ENCODE measurements at regions not wholly inside any gene's neighbourhood (a gene's known extent, or its start where the extent isn't known, plus 50 kb on each side); places are given as distances from the start of the nearest gene placed in this dataset.

GRCh38 chr4:28373601-28374000 lies 1513.0 kb downstream of the STIM2 start:
- ATAC-seq (no peak), DNase-seq (no peak)
- Histone ChIP-seq H3K36me3 (no peaks in the 10 kb centered on the region), H3K9me3 (no peaks in the 10 kb centered on the region), H3K27ac (no peak overlapping the region), H3K4me1 (no peaks in the 10 kb centered on the region), H3K27me3 (no peaks in the 10 kb centered on the region), H3K4me3 (no peak overlapping the region)
- WGBS, 4 donors = 68 to 87% (median 75%) methylated on average over 1 of the region's 1 CpG
- intact Hi-C loops (cut with DNase I) = no loop called here
- TF ChIP-seq, protein P1, sequence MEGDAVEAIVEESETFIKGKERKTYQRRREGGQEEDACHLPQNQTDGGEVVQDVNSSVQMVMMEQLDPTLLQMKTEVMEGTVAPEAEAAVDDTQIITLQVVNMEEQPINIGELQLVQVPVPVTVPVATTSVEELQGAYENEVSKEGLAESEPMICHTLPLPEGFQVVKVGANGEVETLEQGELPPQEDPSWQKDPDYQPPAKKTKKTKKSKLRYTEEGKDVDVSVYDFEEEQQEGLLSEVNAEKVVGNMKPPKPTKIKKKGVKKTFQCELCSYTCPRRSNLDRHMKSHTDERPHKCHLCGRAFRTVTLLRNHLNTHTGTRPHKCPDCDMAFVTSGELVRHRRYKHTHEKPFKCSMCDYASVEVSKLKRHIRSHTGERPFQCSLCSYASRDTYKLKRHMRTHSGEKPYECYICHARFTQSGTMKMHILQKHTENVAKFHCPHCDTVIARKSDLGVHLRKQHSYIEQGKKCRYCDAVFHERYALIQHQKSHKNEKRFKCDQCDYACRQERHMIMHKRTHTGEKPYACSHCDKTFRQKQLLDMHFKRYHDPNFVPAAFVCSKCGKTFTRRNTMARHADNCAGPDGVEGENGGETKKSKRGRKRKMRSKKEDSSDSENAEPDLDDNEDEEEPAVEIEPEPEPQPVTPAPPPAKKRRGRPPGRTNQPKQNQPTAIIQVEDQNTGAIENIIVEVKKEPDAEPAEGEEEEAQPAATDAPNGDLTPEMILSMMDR (IDR thresholded peaks at IDR 0.05) = no peak
- TF ChIP-seq POLR2A (IDR thresholded peaks at IDR 0.05) = no peak

- H3K9me3 ChIP-seq = peaks cover 0 to 10% (median 0%) of the 10 kb centered on the region in 12 donors
- no peaks in the 10 kb centered on the region for H3K4me1 ChIP-seq
- DNase-seq (no peak), ATAC-seq (no peak)
- intact Hi-C loops (cut with DNase I) = no loop called here
- no peaks in the 10 kb centered on the region for H3K27me3 ChIP-seq
- WGBS, 4 donors = 72 to 77% (median 76%) methylated on average over 6 of the region's 6 CpGs
- H3K36me3 ChIP-seq = no peaks in the 10 kb centered on the region
- no peak for TF ChIP-seq POLR2A (IDR thresholded peaks at IDR 0.05)
- TF ChIP-seq, protein P1 (IDR thresholded peaks at IDR 0.05) = no peak
- no peak overlapping the region for H3K4me3 ChIP-seq
- H3K27ac ChIP-seq = no peak overlapping the region
Observed at GRCh38 chr4:28378109-28378830, 1517.6 kb downstream of the STIM2 start.

- Histone ChIP-seq H3K27me3 (no peaks in the 10 kb centered on the region), H3K36me3 (no peaks in the 10 kb centered on the region), H3K9me3 (peaks cover 0 to 10% (median 0%) of the 10 kb centered on the region in 12 donors), H3K4me3 (no peak overlapping the region), H3K4me1 (no peaks in the 10 kb centered on the region), H3K27ac (no peak overlapping the region)
- TF ChIP-seq, protein P1 (IDR thresholded peaks at IDR 0.05) = no peak
- TF ChIP-seq POLR2A (IDR thresholded peaks at IDR 0.05) = no peak
- DNase-seq = no peak
- intact Hi-C loops (cut with DNase I) = no loop called here
- 75 to 86% (median 80%) methylated on average over 2 of the region's 2 CpGs for WGBS, 4 donors
- no peak for ATAC-seq
Observed at GRCh38 chr4:28385801-28386200, 1525.2 kb downstream of the STIM2 start.

DNA sequence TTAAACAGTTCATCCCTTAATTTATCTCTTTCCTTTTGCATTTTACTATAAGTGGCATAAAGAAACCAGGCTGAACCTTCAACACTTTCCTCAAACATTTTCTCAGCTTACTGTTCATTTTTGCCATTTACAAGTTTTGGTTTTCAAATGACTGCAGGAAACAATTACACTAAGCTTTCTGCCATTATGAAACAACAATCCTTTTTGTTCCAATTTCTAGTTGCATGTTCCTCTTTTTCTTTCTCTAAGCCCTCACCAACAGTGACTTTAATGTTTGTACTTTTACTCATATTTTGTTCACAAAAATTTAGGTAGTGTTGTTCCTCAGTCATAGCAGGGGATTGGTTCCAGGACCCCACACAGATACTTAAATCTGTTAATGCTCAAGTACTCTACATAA lies 1526.1 kb downstream of the STIM2 start:
- Histone ChIP-seq H3K27ac (no peak overlapping the region), H3K4me3 (no peak overlapping the region), H3K4me1 (no peaks in the 10 kb centered on the region), H3K36me3 (no peaks in the 10 kb centered on the region), H3K27me3 (no peaks in the 10 kb centered on the region), H3K9me3 (peaks cover 0 to 2% (median 0%) of the 10 kb centered on the region in 12 donors)
- intact Hi-C loops (cut with DNase I) = no loop called here
- ATAC-seq (no peak), DNase-seq (no peak)
- no peak for TF ChIP-seq POLR2A (IDR thresholded peaks at IDR 0.05)
- TF ChIP-seq, protein P1 (IDR thresholded peaks at IDR 0.05) = no peak

Data from heart left ventricle (tissue), 16 donors.